ENCODE measurements at regions not wholly inside any gene's neighbourhood (a gene's known extent, or its start where the extent isn't known, plus 50 kb on each side); places are given as distances from the start of the nearest gene placed in this dataset.

GRCh38 chr4:100789991-100790390, 272.2 kb upstream of the EMCN start:
- TF ChIP-seq POLR2A (IDR thresholded peaks at IDR 0.05; ENCODE audit: low read depth, low read length) = no peak
- TF ChIP-seq POLR2AphosphoS5 (IDR thresholded peaks at IDR 0.05; ENCODE audit: low read depth, low read length) = no peak

All from GM12892 (cell line).